ENCODE measurements at regions not wholly inside any gene's neighbourhood (a gene's known extent, or its start where the extent isn't known, plus 50 kb on each side); places are given as distances from the start of the nearest gene placed in this dataset.
"Not testable (repeated sequence)": the region's sequence is repeated elsewhere in the genome, so short reads cannot be mapped to it uniquely, and the experiment has no call there.

DNA sequence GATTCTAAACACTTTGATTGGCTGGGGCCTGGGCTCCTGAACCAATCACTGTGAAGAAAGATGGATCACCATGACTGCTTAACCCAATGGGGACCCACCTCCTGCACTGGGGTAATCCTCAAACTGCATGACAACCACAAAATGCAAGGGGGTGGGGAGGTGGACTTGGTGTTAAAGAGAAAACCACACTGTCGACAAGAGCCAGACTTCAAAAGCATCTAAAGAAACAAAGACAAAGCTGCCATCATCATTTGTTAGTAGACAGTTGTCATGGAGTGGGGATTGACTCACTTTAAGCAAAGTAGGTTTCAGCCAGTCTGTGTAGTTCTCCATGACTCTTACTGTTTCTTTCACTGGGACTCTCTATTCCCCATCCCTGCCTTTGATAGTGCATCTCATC lies 433.8 kb downstream of the PLPP3 start:
- DNase-seq, result no peak

DNA sequence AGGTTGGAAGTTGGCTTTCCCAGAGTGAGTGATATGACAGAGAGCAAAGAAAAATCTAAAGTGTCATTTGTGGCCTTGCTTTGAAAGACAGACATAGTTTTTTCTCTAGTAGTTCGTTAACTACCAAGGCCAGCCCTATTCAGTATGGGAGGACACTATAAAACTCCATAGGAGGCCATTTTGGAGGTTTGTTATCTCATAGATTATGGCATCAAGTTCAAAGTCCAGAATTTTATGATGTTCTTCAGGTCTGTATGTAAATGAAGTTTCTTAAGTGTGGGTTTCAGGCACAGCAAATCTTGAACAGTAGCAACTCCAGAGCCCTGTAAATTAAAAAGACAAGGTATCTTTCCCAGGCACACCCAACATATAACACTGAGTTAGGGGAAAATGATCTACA lies 437.1 kb downstream of the PLPP3 start:
- DNase-seq, result no peak

DNA sequence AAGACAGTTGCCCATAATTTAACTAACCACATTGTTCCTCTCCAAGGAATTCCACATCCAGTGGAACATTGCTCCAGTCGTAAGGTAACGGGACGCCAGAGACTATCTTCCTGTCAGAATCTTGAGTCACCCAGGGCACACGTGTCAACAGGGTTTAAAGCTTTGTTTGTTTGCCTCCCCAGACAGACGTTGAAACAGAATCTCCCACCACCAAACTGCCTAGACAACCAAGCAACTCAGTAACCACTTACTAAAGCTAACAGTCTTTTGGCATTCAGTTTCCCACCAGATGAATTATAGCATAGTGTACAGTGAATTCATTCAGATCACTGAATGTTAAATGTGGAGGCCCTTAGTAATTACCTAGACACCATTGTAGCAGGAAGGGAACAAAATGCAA lies 439.5 kb downstream of the PLPP3 start:
- DNase-seq, result no peak

DNA sequence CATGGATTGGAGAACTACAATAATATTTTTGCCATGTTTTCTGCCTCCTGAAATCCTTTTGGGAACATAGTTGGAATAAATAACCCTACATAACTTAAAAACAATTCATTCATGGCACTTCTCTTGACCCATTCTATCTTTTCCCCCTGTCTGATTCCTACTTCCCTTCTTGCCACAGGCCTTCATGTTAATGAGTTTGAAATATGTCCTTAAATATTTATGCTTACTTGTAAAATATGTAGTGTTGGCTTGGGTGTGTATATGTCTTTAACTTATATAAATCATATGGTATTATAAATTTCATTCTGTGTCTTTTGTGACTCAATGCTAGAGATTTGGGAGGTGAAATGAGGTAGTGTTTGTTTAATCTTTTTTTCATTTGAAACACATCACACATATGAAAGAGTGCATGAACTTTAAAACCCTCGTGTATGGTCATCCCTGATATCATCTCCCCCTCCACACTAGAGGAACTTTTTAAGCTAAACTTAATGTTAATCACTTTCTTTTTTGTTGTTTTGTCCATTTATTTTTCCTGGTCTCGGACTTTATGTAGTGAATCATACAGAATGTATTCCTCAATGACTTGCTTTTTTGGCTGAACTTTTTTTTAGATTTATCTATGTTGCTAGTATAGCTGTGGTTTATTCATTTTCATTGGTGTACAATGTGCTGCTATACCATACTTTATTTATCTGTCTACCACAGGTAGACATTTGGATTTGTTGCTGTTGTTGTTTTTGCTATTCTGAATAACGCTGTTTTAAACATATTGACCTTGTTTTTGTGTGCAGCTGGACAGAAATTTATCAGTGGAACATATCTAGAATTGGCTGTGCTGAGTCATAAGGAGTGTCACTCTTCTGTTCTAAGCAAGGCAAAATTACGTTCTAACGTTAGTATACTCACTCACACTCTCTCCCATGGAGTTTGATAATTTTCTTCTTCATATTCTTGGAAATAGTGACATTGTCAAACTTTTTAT lies 441.6 kb downstream of the PLPP3 start:
- no peak for DNase-seq

DNA sequence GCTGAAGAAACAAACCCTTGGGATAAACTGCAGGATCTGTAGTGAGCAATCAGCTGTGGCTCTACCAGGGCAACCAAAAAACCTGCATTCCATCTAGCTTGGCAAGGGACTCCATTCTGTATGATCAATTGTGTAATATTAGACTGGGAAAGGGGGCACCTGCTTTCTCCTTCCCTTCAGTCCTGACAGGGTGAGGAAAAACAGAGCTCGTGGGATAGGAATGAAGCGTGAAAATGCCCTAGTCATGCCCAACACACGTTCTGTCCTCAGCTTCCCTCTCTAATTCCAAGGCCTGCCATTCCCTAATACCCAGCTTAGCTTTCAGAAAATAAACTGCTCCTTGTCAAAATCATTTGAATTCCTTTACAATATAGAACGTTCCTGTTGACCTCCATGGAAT lies 442.3 kb downstream of the PLPP3 start:
- DNase-seq, result no peak

DNA sequence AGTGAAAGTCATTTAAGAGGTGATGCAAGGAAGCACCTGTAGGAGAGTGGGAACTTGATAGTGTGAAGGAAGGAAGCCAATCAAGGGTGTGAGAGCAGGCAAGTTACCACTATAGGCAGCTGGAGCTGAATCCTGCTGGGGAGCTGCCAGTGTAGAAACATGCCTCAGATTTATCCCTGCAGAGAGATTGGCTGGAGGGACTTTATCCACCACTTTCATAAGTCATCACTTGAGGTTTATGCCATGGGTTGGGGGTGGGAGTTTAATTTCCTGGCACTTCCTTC lies 443.6 kb downstream of the PLPP3 start:
- no peak for DNase-seq

DNA sequence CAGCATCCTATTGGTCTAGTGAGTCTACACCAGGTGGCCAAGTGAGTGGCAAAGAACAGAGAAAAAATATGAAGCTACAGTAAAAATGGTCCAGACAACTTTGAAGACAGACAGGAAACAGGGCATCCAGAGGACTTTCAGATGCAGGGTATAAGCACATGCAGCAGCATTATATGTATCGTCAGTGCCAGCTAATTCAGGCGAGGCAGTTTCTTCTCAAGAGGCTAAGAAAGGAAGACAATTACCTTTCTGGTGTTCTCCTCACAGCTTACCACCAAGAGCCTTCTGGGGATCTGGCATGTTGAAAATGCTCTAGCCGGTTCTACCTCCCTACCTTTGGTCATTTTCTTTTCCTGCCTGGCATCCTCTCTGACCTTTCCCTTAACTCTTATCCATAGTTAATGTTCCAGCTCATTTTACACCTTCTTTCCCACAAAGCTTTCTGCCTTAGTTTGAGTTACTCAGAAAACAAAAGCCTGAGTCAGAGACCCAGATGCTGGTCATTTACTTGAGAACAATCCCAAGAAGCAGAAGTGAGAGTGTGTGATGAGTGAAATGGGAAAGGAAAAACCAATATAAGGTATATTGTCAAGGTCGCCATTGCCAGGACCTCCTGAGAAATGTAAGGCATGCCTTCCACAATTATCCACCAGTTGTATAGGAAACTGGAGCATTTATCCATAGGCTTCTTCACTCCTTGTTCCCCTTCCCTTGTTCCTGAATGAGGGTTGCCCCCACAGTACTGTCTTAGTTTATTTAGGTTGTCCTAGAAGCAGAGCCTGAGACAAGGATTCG lies 444.1 kb downstream of the PLPP3 start:
- DNase-seq, result no peak

DNA sequence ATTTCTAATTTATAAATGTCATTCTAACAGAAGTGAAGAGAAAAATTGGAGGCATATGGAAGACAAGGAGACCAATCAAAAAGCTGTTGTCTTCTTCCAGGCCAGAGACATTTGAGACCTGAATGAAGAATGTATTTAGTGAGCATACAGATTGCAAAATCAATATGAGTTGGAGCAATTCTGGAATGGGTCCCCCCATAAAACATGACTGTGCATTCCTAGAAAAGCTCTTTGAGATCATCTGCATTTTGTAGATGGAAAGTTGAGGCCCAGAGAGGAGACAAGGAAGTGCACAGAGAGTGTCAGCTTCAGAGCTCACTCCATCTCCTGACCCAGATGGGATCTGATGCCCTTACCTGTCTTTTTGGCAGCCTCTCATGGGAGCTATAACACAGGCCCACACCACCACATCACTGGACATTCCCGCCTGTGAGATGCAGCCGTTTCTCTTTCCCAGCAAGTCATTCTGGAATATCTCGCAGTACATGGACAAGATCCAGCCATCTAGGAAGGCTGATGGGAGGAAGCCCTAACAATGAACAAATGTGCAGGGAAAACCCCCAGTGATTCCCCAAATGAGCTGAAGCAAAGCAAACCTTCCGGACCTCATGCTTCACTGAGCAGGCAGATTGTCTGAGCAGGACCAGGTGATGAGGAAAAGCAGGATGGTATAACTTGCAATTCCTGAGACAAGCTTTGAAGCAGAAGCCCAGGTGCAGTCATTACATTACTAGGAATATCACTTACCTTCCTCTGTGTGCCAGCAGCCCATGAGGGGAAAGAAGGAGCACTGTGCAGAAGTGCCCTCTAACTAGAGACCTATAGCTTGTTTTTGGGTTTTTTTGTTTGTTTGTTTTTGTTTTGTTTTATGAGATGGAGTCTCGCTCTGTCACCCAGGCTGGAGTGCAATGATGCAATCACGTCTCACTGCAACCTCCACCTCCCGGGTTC lies 445.6 kb downstream of the PLPP3 start:
- DNase-seq, result no peak

DNA sequence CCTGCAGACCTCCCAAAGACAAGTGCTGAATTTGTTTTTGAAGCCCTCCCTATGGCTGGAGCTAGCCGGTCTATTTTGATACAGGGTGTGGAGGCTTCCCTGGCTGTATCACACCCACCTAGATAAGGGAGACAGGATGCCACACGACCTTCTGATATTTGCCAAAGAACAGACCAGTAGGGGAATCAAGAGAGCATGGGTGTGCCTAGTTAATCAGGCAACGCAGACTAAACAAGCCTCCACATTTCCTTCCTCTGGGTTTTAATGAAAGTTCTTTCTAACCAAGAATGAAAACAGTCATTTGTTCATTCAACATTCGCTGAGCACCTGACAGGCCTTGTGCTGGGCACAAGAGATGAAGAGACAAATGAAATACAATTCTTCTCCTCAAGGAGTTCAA lies 446.8 kb downstream of the PLPP3 start:
- DNase-seq, result no peak

DNA sequence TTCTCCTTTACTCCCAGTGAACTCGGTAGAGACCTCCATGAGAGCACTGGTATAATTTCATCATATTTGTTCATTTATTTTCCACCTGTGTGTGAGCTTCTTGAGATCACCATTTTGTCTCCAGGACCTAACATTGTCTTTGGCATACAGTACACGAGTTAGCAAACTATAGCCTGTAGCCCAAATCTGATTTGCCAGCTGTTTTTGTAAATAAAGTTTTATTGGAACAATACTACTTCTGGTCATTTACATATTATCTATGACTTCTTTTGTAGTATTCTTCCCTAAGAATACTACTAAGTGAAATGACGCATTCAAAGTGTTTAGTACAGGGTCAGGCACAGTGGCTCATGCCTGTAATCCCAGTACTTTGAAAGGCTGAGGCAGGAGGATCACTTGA lies 449.5 kb downstream of the PLPP3 start:
- no peak for DNase-seq

DNA sequence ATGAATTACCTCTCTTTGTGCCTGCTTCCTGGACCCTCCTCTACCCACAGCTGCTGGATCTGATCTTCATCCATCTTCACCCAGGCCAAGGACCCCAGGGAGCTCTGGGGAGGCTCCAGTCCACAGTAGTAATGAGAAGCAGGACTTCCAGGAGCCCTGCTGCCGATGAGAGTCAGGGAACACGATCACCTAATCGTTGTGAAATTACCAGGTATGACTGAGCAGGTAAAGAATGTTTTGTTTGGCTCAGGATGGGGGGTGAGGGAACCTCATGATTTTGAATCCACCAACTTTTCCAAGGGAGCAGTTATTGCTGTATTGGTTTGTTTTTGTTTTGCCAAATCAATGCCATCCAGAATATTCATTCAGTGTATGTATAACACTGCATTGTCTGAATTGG lies 454.0 kb downstream of the PLPP3 start:
- DNase-seq, result no peak

DNA sequence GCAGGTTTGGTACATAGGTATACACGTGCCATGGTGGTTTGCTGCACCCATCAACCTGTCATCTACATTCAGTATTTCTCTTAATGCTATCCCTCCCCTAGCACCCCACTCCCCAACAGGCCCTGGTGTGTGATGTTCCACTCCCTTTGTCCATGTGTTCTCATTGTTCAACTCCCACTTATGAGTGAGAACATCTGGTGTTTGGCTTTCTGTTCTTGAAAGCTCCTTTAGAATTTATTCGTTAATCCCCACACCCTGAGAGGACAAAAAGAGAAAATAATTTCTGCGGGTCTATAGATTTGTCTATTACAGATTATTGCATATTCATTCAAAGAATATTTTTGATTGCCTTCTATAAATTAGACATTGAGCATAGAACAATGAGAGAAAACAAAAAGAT lies 455.5 kb downstream of the PLPP3 start:
- no peak for DNase-seq

DNA sequence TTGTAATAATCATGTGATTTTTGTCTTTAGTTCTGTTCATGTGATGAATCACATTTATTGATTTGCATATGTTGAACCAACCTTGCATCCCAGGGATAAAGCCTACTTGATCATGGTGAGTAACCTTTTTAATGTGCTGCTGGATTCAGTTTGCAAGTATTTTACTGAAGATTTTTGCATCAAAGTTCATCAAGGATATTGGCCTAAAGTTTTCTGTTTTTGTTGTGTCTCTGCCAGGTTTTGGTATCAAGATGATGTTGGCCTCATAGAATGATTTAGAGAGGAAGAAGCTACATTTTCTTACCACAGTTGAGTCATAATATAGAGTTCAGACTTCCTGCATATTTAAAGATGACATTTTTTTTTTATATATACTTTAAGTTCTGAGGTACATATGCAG lies 455.9 kb downstream of the PLPP3 start:
- no peak for DNase-seq

DNA sequence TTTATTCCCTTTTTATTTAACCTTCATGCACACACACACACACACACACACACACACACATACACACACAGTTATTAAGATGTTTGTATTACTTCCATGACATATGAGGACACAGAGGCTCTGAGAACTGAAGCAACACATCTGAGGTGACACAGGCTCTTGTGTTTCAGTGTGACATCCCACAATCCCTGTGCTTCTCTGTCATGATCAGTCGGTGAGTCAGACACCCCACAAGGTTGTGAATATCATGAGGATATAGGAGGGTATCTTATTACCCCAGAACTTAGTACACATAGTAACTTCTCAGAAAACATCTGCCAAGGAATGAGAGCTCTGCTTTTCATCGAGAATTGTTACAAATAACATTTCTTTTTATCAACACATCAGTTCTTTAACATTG lies 459.3 kb downstream of the PLPP3 start:
- DNase-seq, result no peak

DNA sequence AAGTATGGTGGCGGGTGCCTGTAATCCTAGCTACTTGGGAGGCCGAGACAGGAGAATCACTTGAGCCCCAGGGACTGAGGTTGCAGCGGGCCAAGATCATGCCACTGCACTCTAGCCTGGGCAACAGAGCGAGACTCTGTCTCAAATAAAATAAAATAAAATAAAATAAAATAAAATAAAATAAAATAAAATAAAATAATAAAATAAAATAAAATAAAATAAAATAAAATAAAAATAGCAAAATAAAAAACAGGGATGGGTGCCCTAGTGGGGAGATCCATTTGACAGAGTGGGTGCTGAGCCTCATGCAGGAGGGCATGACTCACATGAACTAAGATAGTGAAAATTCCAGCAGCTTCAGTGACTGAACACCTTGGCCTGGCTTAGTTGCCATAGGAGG lies 460.7 kb downstream of the PLPP3 start:
- not testable (repeated sequence) for DNase-seq

DNA sequence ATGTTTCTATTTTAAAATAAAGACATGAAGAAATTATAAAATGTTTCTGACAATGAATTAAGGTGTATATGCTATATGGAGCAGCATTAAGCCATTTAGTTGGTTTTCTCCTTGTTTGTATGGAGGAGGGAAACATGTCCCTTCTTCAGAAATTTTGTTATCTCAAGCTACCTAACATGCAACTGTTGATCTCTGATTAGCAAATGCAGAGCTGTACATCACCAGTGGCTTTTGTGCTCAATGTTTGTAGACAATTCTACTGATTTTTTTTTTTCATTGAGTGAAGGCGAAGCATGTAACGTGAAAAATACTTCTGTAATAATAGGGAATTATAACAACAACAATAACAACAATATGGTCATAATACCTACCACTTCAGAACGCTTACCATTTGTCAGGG lies 463.7 kb downstream of the PLPP3 start:
- no peak for DNase-seq

DNA sequence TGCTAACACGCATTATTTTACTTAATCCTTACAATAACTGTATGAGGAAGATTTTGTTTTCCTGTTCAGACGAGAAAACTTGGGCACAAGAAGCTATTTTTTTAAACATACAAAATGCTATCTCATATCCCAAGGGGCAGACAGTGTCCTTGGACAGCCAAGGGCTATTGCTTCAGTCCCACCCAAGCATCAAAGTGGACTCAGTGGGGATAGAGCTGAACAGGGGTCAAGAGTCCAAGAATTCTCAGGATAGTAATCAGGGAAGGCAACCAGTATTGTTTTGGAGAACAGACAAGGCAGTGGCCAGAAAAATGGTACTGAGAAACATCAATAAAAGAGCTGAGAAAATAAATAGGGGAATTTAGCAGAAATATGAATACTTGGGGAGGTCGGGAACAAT lies 465.7 kb downstream of the PLPP3 start:
- DNase-seq, result no peak

DNA sequence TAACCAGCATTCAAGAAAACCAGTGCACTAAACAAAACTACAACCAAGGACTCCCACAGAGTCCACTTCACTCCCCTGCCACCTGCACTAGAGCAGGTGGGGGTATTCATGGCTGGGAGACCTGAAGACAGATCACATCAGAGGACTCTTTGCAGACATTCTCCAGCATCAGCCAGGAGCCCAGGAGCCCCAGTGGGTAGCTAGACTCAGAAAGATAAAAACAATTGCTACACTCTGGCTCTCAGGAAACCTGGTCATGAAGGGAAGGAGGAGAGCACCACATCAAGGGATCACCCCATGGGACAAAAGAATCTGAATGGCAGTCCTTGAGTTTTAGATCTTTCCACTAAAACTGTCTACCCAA lies 472.1 kb downstream of the PLPP3 start:
- no peak for DNase-seq

DNA sequence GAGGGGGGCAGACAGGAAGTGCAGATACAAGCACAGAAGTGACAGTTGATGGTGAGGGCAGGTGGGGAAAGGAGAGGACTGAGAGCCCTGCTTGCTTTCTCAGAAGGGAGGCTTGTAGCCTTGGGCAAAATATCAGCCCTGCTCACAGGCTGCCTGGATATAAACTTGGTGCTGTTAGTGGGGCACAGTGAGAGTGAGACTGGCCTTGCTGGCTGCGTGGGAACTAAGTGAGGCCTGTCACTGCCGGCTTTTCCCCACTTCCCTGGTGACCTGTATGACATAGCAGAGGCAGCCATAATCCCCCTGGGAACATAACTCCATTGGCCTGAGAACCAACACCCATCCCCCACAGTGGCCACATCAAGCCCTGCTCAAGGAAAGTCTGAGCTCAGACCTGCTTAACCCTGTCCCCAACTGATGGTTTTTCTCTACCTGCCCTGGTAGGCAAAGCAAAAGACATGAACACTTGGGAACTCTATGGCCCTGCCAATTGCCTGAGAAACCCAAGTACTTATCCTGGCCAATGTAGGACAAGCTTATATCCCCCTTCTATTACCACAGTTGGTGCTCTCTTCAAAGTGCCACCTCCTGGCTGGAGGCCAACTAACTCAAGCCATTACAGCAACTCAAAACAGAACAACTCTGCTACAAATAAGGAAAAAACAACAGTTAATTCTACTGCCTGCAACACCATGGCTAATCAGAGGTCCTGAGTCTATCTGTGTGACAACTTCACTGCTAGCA lies 472.7 kb downstream of the PLPP3 start:
- no peak for DNase-seq

DNA sequence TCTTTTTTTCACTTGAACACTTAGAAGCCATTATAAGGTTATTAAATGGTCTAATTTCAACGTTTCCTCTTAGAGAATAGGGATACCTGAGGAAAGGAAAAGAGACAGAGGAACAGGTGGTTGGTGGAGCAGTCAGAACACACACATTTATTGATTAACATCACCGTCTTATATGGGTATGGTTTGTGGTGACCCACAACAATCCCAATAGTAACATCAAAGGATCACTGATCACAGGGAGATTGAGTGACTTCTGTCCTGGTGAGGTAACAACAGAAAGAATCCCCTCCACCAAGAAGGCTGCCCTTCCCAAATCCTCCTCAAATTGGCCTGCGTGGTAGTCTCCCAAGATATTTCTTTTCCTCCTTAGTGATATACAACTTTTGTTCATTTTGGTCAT lies 474.0 kb downstream of the PLPP3 start:
- DNase-seq, result no peak

DNA sequence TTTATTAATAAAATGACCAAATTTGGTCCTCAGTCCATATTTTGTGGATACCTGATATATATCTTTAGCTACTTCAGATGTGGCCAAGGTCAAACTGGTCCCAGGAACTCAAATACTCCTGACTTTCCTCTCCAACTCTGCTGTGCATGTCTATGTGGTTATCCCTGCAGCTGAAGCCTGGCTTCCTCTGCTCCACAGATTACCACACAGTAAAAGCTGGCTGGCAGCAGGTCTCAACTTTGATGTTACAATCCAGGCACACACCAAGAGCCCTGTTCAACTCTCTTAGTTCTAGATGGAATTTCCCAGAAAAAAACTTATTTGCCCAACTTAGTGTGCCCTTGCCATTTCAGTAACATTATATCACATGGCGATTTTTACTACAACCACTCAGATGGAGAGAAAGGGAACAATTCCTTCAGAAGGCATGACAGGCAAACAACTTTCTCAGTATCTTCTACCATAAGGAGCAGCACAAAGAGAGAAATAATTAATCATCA lies 479.5 kb downstream of the PLPP3 start:
- DNase-seq, result no peak

DNA sequence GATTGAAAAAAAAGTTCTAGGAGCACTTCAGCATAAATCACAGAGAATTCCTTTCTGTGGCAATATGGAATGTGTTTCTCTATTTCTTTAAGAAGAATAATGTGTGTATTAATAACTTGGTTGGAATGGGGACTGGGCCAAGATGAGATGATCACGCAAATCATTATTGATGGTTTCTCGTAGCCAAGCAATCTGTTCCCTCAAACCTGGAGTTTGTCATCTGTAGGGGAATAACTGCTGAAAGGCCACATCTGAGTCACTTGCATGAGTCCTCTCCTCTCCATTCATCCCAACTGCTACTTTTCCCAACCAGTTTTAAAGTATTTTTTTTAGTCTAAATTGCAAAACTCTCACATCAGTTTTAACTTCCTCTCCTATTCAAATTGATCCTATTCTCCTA lies 480.4 kb downstream of the PLPP3 start:
- DNase-seq, result no peak
